HEK293 (cell line): ENCODE measurements at regions not wholly inside any gene's neighbourhood (a gene's known extent, or its start where the extent isn't known, plus 50 kb on each side); places are given as distances from the start of the nearest gene placed in this dataset.

ENCODE experiments used
- CTCF ChIA-PET: fragments of 350-600 bp; formaldehyde crosslinking; extraction: SDS; loops from one replicate; lab custom pipeline; 2021; ENCODE audit warnings: antibody characterized with exemption; lab: Yijun Ruan, JAX
- POLR2A ChIA-PET: fragments of 300-600 bp; formaldehyde crosslinking; extraction: SDS; loops from one replicate; lab custom pipeline; 2020; ENCODE audit warnings: antibody characterized with exemption, inconsistent platforms; lab: Yijun Ruan, JAX
- H3K27ac ChIP-seq: fragments of 200-500 bp; sonication (Bioruptor generic); 2 replicates; pipeline ENCODE4 v1.5.1; 2014; ENCODE audit warnings: low read depth, low read length, control low read depth, inconsistent platforms; ENCODE audit errors: extremely low read depth
- H3K36me3 ChIP-seq, 2 experiments: fragments of 200-500 bp in 1 of 2; sonication (Bioruptor generic) in 1 of 2; 1 replicate in 1 of 2; 2 replicates in 1 of 2; pipeline ENCODE4 v1.5.1; 2014 to 2017; ENCODE audit warnings: inconsistent platforms in 2 of 2, low read length in 2 of 2; ENCODE audit not compliant: control insufficient read depth in 2 of 2, insufficient read depth in 1 of 2
- H3K4me1 ChIP-seq: fragments of 200-500 bp; sonication (Bioruptor generic); 2 replicates; pipeline ENCODE4 v1.5.1; 2014; ENCODE audit warnings: mild to moderate bottlenecking, low read length, inconsistent platforms; ENCODE audit not compliant: control insufficient read depth, insufficient read depth
- H3K4me3 ChIP-seq: 2 replicates; pipeline ENCODE4 v1.5.1; 2011; ENCODE audit warnings: low read depth, mild to moderate bottlenecking, control low read depth, low read length, moderate library complexity
- H3K9me3 ChIP-seq: fragments of 200-500 bp; sonication (Bioruptor generic); 2 replicates; pipeline ENCODE4 v1.5.1; 2014; ENCODE audit warnings: low read depth, low read length, inconsistent platforms; ENCODE audit not compliant: control insufficient read depth, insufficient read depth
- AEBP2 ChIP-seq: fragments of 450-650 bp; formaldehyde crosslinking; IDR thresholded peaks from 2 replicates; pipeline ENCODE4 v1.5.1; 2016; ENCODE audit warnings: missing biosample characterization, missing genetic modification characterization, borderline replicate concordance
- BCL11B ChIP-seq: fragments of 450-650 bp; formaldehyde crosslinking; IDR thresholded peaks from 2 replicates; pipeline ENCODE4 v1.5.1; 2016; ENCODE audit warnings: low read depth, missing biosample characterization, missing genetic modification characterization
- PRDM2 ChIP-seq: fragments of 450-650 bp; formaldehyde crosslinking; IDR thresholded peaks from 2 replicates; pipeline ENCODE4 v1.5.1; 2016; ENCODE audit warnings: missing biosample characterization, missing genetic modification characterization, borderline replicate concordance
- REST ChIP-seq: fragments of 450-650 bp; formaldehyde crosslinking; IDR thresholded peaks from 2 replicates; pipeline ENCODE4 v1.5.1; 2016; ENCODE audit warnings: missing biosample characterization, missing genetic modification characterization
- SP2 ChIP-seq: fragments of 450-650 bp; formaldehyde crosslinking; IDR thresholded peaks from 2 replicates; pipeline ENCODE4 v1.5.1; 2016; ENCODE audit warnings: missing biosample characterization, missing genetic modification characterization
- ZNF292 ChIP-seq: fragments of 450-650 bp; formaldehyde crosslinking; IDR thresholded peaks from 2 replicates; pipeline ENCODE4 v1.5.1; 2016; ENCODE audit warnings: low read depth, missing biosample characterization, missing genetic modification characterization, borderline replicate concordance
- ZNF426 ChIP-seq: fragments of 450-650 bp; formaldehyde crosslinking; IDR thresholded peaks from 2 replicates; pipeline ENCODE4 v1.5.1; 2017; ENCODE audit warnings: missing biosample characterization, missing genetic modification characterization, mild to moderate bottlenecking, inconsistent platforms, moderate library complexity
- ZNF449 ChIP-seq: fragments of 450-650 bp; formaldehyde crosslinking; IDR thresholded peaks from 2 replicates; pipeline ENCODE4 v1.5.1; 2017; ENCODE audit warnings: missing biosample characterization, mild to moderate bottlenecking, missing genetic modification characterization, moderate library complexity
- ZNF48 ChIP-seq: fragments of 450-650 bp; formaldehyde crosslinking; IDR thresholded peaks from 2 replicates; pipeline ENCODE4 v1.5.1; 2016; ENCODE audit warnings: missing biosample characterization, missing genetic modification characterization
- ZNF529 ChIP-seq: fragments of 450-650 bp; formaldehyde crosslinking; IDR thresholded peaks from 2 replicates; pipeline ENCODE4 v1.5.1; 2017; ENCODE audit warnings: missing genetic modification characterization, missing biosample characterization; ENCODE audit not compliant: insufficient replicate concordance
- ZNF558 ChIP-seq: fragments of 450-650 bp; formaldehyde crosslinking; IDR thresholded peaks from 2 replicates; pipeline ENCODE4 v1.5.1; 2016; ENCODE audit warnings: missing biosample characterization, missing genetic modification characterization
- ZNF626 ChIP-seq: fragments of 450-650 bp; sonication (Bioruptor Pico); formaldehyde crosslinking; IDR thresholded peaks from 2 replicates; pipeline ENCODE4 v1.5.1; 2018; ENCODE audit warnings: missing biosample characterization, missing genetic modification characterization, inconsistent platforms
- ZNF658 ChIP-seq: fragments of 450-650 bp; formaldehyde crosslinking; IDR thresholded peaks from 2 replicates; pipeline ENCODE4; 2016; ENCODE audit warnings: missing biosample characterization, missing genetic modification characterization
- ZNF677 ChIP-seq: fragments of 450-650 bp; IDR thresholded peaks from 2 replicates; pipeline ENCODE4 v1.5.0; 2018; ENCODE audit warnings: missing biosample characterization, mild to moderate bottlenecking, missing genetic modification characterization, moderate library complexity
- ZXDB ChIP-seq: fragments of 450-650 bp; formaldehyde crosslinking; IDR thresholded peaks from 2 replicates; pipeline ENCODE4 v1.5.1; 2016; ENCODE audit warnings: missing biosample characterization, missing genetic modification characterization
- TF ChIP-seq, protein P1 (sequence below): fragments of 450-650 bp; formaldehyde crosslinking; IDR thresholded peaks from 2 replicates; pipeline ENCODE4 v1.5.1; 2017; ENCODE audit warnings: missing biosample characterization, missing genetic modification characterization

- Histone ChIP-seq H3K27ac (no peak overlapping the region), H3K4me1 (peaks cover 21% of the 10 kb centered on the region), H3K9me3 (no peaks in the 10 kb centered on the region), H3K4me3 (no peak overlapping the region), H3K36me3 (no peaks in the 10 kb centered on the region; a peak in 1 of 3 replicates)
- TF ChIP-seq ZNF677 (tag by site-specific recombination), result no peak
- no peak for TF ChIP-seq ZNF292 (tag by site-specific recombination)
- TF ChIP-seq ZXDB (tag by site-specific recombination), result no peak
- TF ChIP-seq BCL11B (tag by site-specific recombination), result no peak
- no peak for TF ChIP-seq REST
- TF ChIP-seq ZNF529, result no peak
- TF ChIP-seq ZNF449 (tag by site-specific recombination), result no peak
- no peak for TF ChIP-seq PRDM2
- TF ChIP-seq, protein P1, sequence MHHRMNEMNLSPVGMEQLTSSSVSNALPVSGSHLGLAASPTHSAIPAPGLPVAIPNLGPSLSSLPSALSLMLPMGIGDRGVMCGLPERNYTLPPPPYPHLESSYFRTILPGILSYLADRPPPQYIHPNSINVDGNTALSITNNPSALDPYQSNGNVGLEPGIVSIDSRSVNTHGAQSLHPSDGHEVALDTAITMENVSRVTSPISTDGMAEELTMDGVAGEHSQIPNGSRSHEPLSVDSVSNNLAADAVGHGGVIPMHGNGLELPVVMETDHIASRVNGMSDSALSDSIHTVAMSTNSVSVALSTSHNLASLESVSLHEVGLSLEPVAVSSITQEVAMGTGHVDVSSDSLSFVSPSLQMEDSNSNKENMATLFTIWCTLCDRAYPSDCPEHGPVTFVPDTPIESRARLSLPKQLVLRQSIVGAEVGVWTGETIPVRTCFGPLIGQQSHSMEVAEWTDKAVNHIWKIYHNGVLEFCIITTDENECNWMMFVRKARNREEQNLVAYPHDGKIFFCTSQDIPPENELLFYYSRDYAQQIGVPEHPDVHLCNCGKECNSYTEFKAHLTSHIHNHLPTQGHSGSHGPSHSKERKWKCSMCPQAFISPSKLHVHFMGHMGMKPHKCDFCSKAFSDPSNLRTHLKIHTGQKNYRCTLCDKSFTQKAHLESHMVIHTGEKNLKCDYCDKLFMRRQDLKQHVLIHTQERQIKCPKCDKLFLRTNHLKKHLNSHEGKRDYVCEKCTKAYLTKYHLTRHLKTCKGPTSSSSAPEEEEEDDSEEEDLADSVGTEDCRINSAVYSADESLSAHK (tag by site-specific recombination), result no peak
- no peak for TF ChIP-seq ZNF626 (tag by site-specific recombination)
- TF ChIP-seq ZNF48 (tag by site-specific recombination), result no peak
- no peak for TF ChIP-seq ZNF558 (tag by site-specific recombination)
- no peak for TF ChIP-seq AEBP2 (tag by site-specific recombination)
- TF ChIP-seq ZNF426 (tag by site-specific recombination), result no peak
- no peak for TF ChIP-seq ZNF658
- no peak for TF ChIP-seq SP2 (tag by site-specific recombination)
- POLR2A ChIA-PET, result interaction anchor here (0.6 kb wide), 2 partner anchors 125 to 311 kb away, joined by 3 read pairs; no protein-coding TSS in a partner anchor
- CTCF ChIA-PET, result no interaction called here
Observed at GRCh38 chr10:20953120-20953519, 56.0 kb upstream of the NEBL start.
